IMR-90 (cell line): ENCODE measurements at regions not wholly inside any gene's neighbourhood (a gene's known extent, or its start where the extent isn't known, plus 50 kb on each side); places are given as distances from the start of the nearest gene placed in this dataset.

ENCODE experiments used
- ATAC-seq: fragments of 200-7000 bp; cut with Tn5 transposase; 2 replicates; pipeline ENCODE4 v1.9.1; 2020; ENCODE audit warnings: low read depth, mild to moderate bottlenecking, moderate library complexity
- BruUV-seq: library from RNA; stranded (reverse); fragments of 400-500 nt; replicated peaks from 2 replicates; lab custom pipeline; 2021; lab: Mats Ljungman, UMichigan
- CTCF ChIA-PET: fragments of 300-600 bp; formaldehyde crosslinking; extraction: SDS; loops from one replicate; lab custom pipeline; 2021; ENCODE audit warnings: antibody characterized with exemption; lab: Yijun Ruan, JAX
- POLR2A ChIA-PET: fragments of 300-600 bp; sonication (Branson Sonifier 250); formaldehyde crosslinking; loops from one replicate; lab custom pipeline; 2022; ENCODE audit warnings: antibody characterized with exemption; ENCODE audit not compliant: unreplicated experiment; lab: Charles Lee
- DNase-seq: peaks from one replicate; pipeline ENCODE4 v3.0.0; 2013
- H2AFZ ChIP-seq: replicated peaks from 2 replicates; pipeline ENCODE3; 2013; ENCODE audit warnings: low read length, mild to moderate bottlenecking; ENCODE audit not compliant: poor library complexity
- H2AK5ac ChIP-seq: 2 replicates; pipeline ENCODE4 v1.6.1; 2013; ENCODE audit warnings: low read depth, low read length, inconsistent platforms
- H2AK9ac ChIP-seq: replicated peaks from 2 replicates; pipeline ENCODE3; 2013; ENCODE audit warnings: mild to moderate bottlenecking, low read depth, low read length, moderate library complexity; ENCODE audit not compliant: poor library complexity
- H2BK120ac ChIP-seq: 2 replicates; pipeline ENCODE4 v1.6.1; 2013; ENCODE audit warnings: low read depth, low read length, inconsistent platforms
- H2BK15ac ChIP-seq: 3 replicates; pipeline ENCODE4 v1.6.1; 2013; ENCODE audit warnings: low read depth, low read length, inconsistent platforms
- H2BK20ac ChIP-seq: 2 replicates; pipeline ENCODE4 v1.6.1; 2013; ENCODE audit warnings: low read depth, mild to moderate bottlenecking, inconsistent platforms, low read length, moderate library complexity
- H2BK5ac ChIP-seq: 2 replicates; pipeline ENCODE4 v1.6.1; 2013; ENCODE audit warnings: mild to moderate bottlenecking, low read depth, low read length, inconsistent platforms; ENCODE audit not compliant: poor library complexity, severe bottlenecking
- H3K14ac ChIP-seq: replicated peaks from 2 replicates; pipeline ENCODE4 v1.6.1; 2013; ENCODE audit warnings: low read depth, low read length, inconsistent platforms
- H3K18ac ChIP-seq: 2 replicates; pipeline ENCODE4 v1.6.1; 2013; ENCODE audit warnings: low read depth, low read length, control low read depth
- H3K23ac ChIP-seq: 2 replicates; pipeline ENCODE4 v1.6.1; 2013; ENCODE audit warnings: low read depth, low read length, inconsistent platforms
- H3K27ac ChIP-seq: 2 replicates; pipeline ENCODE4 v1.5.1; 2013; ENCODE audit warnings: mild to moderate bottlenecking, control low read depth, low read length; ENCODE audit not compliant: insufficient read depth
- H3K27me3 ChIP-seq: 2 replicates; pipeline ENCODE4 v1.6.1; 2013; ENCODE audit warnings: low read length; ENCODE audit not compliant: control insufficient read depth, insufficient read depth
- H3K36me3 ChIP-seq: 2 replicates; pipeline ENCODE4 v1.6.1; 2013; ENCODE audit warnings: low read length, mixed read lengths; ENCODE audit not compliant: control insufficient read depth, insufficient read depth
- H3K4ac ChIP-seq: 2 replicates; pipeline ENCODE4 v1.6.1; 2013; ENCODE audit warnings: low read depth, low read length, inconsistent platforms
- H3K4me1 ChIP-seq: 2 replicates; pipeline ENCODE4 v1.6.1; 2013; ENCODE audit warnings: low read length, mixed read lengths; ENCODE audit not compliant: control insufficient read depth, insufficient read depth
- H3K4me2 ChIP-seq: 2 replicates; pipeline ENCODE4 v1.6.1; 2013; ENCODE audit warnings: low read depth, mild to moderate bottlenecking, control low read depth, low read length, moderate library complexity
- H3K4me3 ChIP-seq: 2 replicates; pipeline ENCODE4 v1.5.1; 2013; ENCODE audit warnings: low read depth, mild to moderate bottlenecking, control low read depth, low read length, moderate library complexity; ENCODE audit not compliant: insufficient read depth
- H3K56ac ChIP-seq: 2 replicates; pipeline ENCODE4 v1.6.1; 2013; ENCODE audit warnings: low read length, inconsistent platforms; ENCODE audit not compliant: insufficient read depth; ENCODE audit errors: extremely low read depth
- H3K79me1 ChIP-seq, 2 experiments: 2 replicates each; pipeline ENCODE4 v1.6.1; 2013; ENCODE audit warnings: low read length in 2 of 2, inconsistent platforms in 1 of 2, low read depth in 1 of 2
- H3K9ac ChIP-seq: 2 replicates; pipeline ENCODE4 v1.6.1; 2013; ENCODE audit warnings: low read depth, low read length, control low read depth
- H3K9me1 ChIP-seq: 2 replicates; pipeline ENCODE4 v1.6.1; 2013; ENCODE audit warnings: low read length, inconsistent platforms; ENCODE audit not compliant: insufficient read depth
- H3K9me3 ChIP-seq: 2 replicates; pipeline ENCODE4 v1.6.1; 2013; ENCODE audit warnings: low read length; ENCODE audit not compliant: control insufficient read depth, insufficient read depth
- H4K20me1 ChIP-seq: 2 replicates; pipeline ENCODE4 v1.6.1; 2013; ENCODE audit warnings: low read length, inconsistent platforms; ENCODE audit not compliant: insufficient read depth
- H4K5ac ChIP-seq: 2 replicates; pipeline ENCODE4 v1.6.1; 2013; ENCODE audit warnings: mild to moderate bottlenecking, low read depth, low read length, control low read depth
- H4K8ac ChIP-seq, 2 experiments: 2 replicates each; pipeline ENCODE4 v1.6.1; 2013; ENCODE audit warnings: low read depth in 2 of 2, low read length in 2 of 2, control low read depth in 1 of 2, inconsistent platforms in 1 of 2
- H4K91ac ChIP-seq: 2 replicates; pipeline ENCODE4 v1.6.1; 2013; ENCODE audit warnings: low read depth, low read length, inconsistent platforms; ENCODE audit not compliant: insufficient read depth
- BHLHE40 ChIP-seq: fragments of 150-350 bp; IDR thresholded peaks from 2 replicates; pipeline ENCODE4 v1.6.1; 2016; ENCODE audit warnings: mild to moderate bottlenecking, low read depth, low read length
- MAZ ChIP-seq: IDR thresholded peaks from 2 replicates; pipeline ENCODE4 v1.6.1; 2012; ENCODE audit warnings: low read depth, mild to moderate bottlenecking, low read length, improper control_type of control experiment, moderate library complexity, borderline replicate concordance
- RCOR1 ChIP-seq: IDR thresholded peaks from 2 replicates; pipeline ENCODE4 v1.6.1; 2012; ENCODE audit warnings: mild to moderate bottlenecking, low read length, improper control_type of control experiment; ENCODE audit not compliant: insufficient replicate concordance
- WGBS, 2 experiments: methylation state at CpG; one replicate each; pipeline versions ENCODE4 v1.1.5 to v1.1.7; 2013; ENCODE audit warnings: missing lambda C conversion rate in 2 of 2; ENCODE audit not compliant: insufficient read length in 1 of 2; ENCODE audit errors: extremely low coverage in 2 of 2; 5-methylcytosine and 5-hydroxymethylcytosine counted together
- dilution Hi-C: fragments of 300-500 bp; cut with HindIII; formaldehyde crosslinking; loops from one replicate; pipeline ENCODE4 v1.14.3; 2018; ENCODE audit warnings: low sequenced_read_pairs; ENCODE audit not compliant: unreplicated experiment
- in situ Hi-C: fragments of 300-500 bp; cut with MboI; formaldehyde crosslinking; loops from 3 replicates; pipeline ENCODE4 v1.14.3; 2019; ENCODE audit warnings: low sequenced_read_pairs, inconsistent platforms, mixed read lengths
- intact Hi-C: fragments of 100-400 bp; cut with micrococcal nuclease; formaldehyde crosslinking; loops from 2 replicates; pipeline ENCODE4 v1.10.0; 2022

- no peak overlapping the region for H3K4me2 ChIP-seq
- H2BK20ac ChIP-seq, result no peak overlapping the region
- H3K14ac ChIP-seq, result no peak overlapping the region
- no peak overlapping the region for H4K5ac ChIP-seq
- no peak overlapping the region for H2BK15ac ChIP-seq
- no peak overlapping the region for H2BK5ac ChIP-seq
- peaks cover 31% of the 10 kb centered on the region for H3K27me3 ChIP-seq
- H3K23ac ChIP-seq, result no peak overlapping the region
- dilution Hi-C loops (no loop called here), intact Hi-C loops (no loop called here), in situ Hi-C loops (no loop called here)
- H2AFZ ChIP-seq, result no peak overlapping the region
- no peak overlapping the region for H2AK9ac ChIP-seq
- no peak overlapping the region for H3K18ac ChIP-seq
- no peak for ATAC-seq
- no peaks in the 10 kb centered on the region for H3K79me1 ChIP-seq
- H2BK120ac ChIP-seq, result no peak overlapping the region
- POLR2A ChIA-PET, result no interaction called here
- no peaks in the 10 kb centered on the region for H3K9me1 ChIP-seq
- no peak for TF ChIP-seq BHLHE40
- TF ChIP-seq RCOR1, result no peak
- TF ChIP-seq MAZ, result no peak
- H3K27ac ChIP-seq, result no peak overlapping the region
- H4K8ac ChIP-seq, result no peak overlapping the region
- no peaks in the 10 kb centered on the region for H3K36me3 ChIP-seq
- H4K20me1 ChIP-seq, result no peaks in the 10 kb centered on the region
- H3K56ac ChIP-seq, result no peak overlapping the region
- BruUV-seq, result no TSS peak
- H3K4me3 ChIP-seq, result no peak overlapping the region
- peaks cover 18% of the 10 kb centered on the region for H3K9me3 ChIP-seq
- no CpG with 5 or more reads among the region's 4 CpGs for WGBS, 2 experiments
- no peak overlapping the region for H3K4ac ChIP-seq
- peaks cover 2% of the 10 kb centered on the region; the same call in 1 of the 2 replicates for H3K4me1 ChIP-seq
- CTCF ChIA-PET, result no interaction called here
- no peak overlapping the region for H3K9ac ChIP-seq
- no peak overlapping the region for H4K91ac ChIP-seq
- DNase-seq, result peak; percentile 4
- H2AK5ac ChIP-seq, result no peak overlapping the region
Measured at GRCh38 chr22:27431896-27432295, 369.7 kb downstream of the MN1 start.
